Naive thymus-derived CD8-positive, alpha-beta T cell (primary cell): ENCODE measurements at regions not wholly inside any gene's neighbourhood (a gene's known extent, or its start where the extent isn't known, plus 50 kb on each side); places are given as distances from the start of the nearest gene placed in this dataset.

ENCODE experiments used
- ATAC-seq, 2 donors: fragments of 150-1000 bp; cut with Tn5 transposase in 1 of 2; sonication (Bioruptor Pico), chemical (Tn5 transposase) in 1 of 2; 1 replicate in 1 of 2; 2 replicates in 1 of 2; pipeline ENCODE4 v1.10.0; 2021; ENCODE audit warnings: mild to moderate bottlenecking in 2 of 2, moderate library complexity in 2 of 2
- POLR2A ChIA-PET: fragments of 350-600 bp; sonication (Branson Sonifier 250); formaldehyde crosslinking; loops from one replicate; lab custom pipeline; 2021; ENCODE audit warnings: antibody characterized with exemption; lab: Charles Lee
- DNase-seq, 10 donors: peaks; one replicate each; pipeline versions ENCODE4 v3.0.0 to v3.0.0-alpha.2; 2020 to 2022
- H3K27ac Mint-ChIP-seq, 10 donors: one replicate each; pipeline ENCODE4 v1.8.0; 2020 to 2022; ENCODE audit warnings: mild to moderate bottlenecking in 10 of 10, mixed read lengths in 10 of 10, moderate library complexity in 4 of 10, inconsistent platforms in 1 of 10
- H3K27me3 Mint-ChIP-seq, 5 donors: one replicate each; pipeline ENCODE4 v1.8.0; 2021 to 2022; ENCODE audit warnings: mixed read lengths in 5 of 5
- H3K36me3 Mint-ChIP-seq, 3 donors: one replicate each; pipeline ENCODE4 v1.8.0; 2020 to 2022; ENCODE audit warnings: mixed read lengths in 3 of 3, mild to moderate bottlenecking in 2 of 3, inconsistent platforms in 1 of 3
- H3K4me1 Mint-ChIP-seq, 4 donors: one replicate each; pipeline ENCODE4 v1.8.0; 2021 to 2022; ENCODE audit warnings: mixed read lengths in 4 of 4
- H3K4me3 Mint-ChIP-seq, 10 donors: one replicate each; pipeline ENCODE4 v1.8.0; 2020 to 2022; ENCODE audit warnings: mild to moderate bottlenecking in 10 of 10, mixed read lengths in 10 of 10, moderate library complexity in 6 of 10, inconsistent platforms in 1 of 10
- H3K9me3 Mint-ChIP-seq, 9 donors: one replicate each; pipeline ENCODE4 v1.8.0; 2020 to 2022; ENCODE audit warnings: mixed read lengths in 9 of 9, mild to moderate bottlenecking in 3 of 9, inconsistent platforms in 1 of 9, moderate library complexity in 1 of 9

DNA sequence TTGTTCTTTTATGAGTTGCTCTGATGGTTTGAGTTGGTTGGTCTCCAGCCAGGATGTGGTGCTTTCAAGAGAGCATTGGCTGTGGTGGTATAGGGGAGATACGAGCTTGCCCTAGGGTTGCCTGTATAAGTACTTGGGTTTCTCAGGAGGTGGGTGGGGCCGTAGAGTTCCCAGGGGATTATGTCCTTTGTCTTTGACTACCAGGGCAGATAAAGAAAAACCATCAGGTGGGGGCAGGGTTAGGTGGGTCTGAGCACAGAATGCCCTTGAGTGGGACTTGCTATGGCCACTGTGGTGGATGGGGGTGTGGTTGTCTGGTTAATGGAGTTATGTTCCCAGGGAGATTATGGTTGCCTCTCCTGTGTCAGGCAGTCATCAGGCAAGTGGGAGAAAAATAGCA, 247.9 kb upstream of the HAND2 start:
- DNase-seq (no peak), ATAC-seq (no peak)
- Mint-ChIP-seq H3K9me3 (peaks cover 4 to 29% (median 13%) of the 10 kb centered on the region in 9 donors), H3K4me1 (no peaks in the 10 kb centered on the region), H3K36me3 (peaks cover 0 to 8% (median 0%) of the 10 kb centered on the region in 3 donors), H3K27me3 (peaks cover 0 to 15% (median 4%) of the 10 kb centered on the region in 5 donors), H3K4me3 (no peak overlapping the region), H3K27ac (no peak overlapping the region)
- POLR2A ChIA-PET: no interaction called here

DNA sequence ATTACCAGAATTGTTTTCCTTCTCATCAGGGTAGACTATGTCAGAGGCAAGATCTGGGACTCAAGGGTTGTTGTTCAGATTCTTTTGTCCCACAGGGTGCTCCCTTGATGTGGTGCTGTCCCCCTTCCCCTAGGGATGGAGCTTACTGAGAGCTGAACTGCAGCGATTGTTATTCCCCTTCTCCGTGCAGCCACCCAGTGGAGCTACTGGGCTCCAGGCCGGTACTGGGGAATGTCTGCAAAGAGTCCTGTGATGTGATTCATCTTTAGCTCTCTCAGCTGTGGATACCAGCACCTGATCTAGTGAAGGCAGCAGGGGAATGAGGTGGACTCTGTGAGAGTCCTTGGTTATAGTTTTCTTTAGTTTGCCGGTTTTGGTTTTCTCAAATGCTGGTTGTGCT, 247.4 kb upstream of the HAND2 start:
- H3K27me3 Mint-ChIP-seq: peaks cover 0 to 15% (median 4%) of the 10 kb centered on the region in 5 donors
- peaks cover 0 to 8% (median 0%) of the 10 kb centered on the region in 3 donors for H3K36me3 Mint-ChIP-seq

DNA sequence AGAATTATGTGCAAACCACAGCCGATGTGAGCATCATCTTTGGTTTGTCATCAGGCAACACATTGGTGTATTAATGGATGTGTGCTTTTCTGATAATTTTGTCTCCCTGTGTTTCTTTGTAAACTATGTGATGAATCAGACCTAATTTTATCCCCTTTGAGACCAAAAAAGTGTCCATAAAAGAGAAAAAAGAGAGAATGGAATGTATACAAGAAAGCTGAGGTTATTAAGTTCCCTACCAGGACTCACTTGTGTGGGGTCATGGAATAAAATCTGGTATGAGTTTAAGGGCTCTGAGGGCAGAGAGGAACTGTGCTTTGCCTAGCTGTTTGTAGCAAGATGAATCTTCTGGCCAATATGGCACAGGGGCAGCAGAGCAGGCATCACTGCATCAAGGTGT, 239.5 kb upstream of the HAND2 start:
- Mint-ChIP-seq H3K4me3 (no peak overlapping the region), H3K4me1 (no peaks in the 10 kb centered on the region)
- POLR2A ChIA-PET: no interaction called here

More for the DNA sequence above, 247.4 kb upstream of the HAND2 start:
- ATAC-seq (no peak), DNase-seq (no peak)
- no peaks in the 10 kb centered on the region for H3K4me1 Mint-ChIP-seq
- H3K4me3 Mint-ChIP-seq: no peak overlapping the region
- POLR2A ChIA-PET: no interaction called here
- no peak overlapping the region for H3K27ac Mint-ChIP-seq
- peaks cover 4 to 34% (median 14%) of the 10 kb centered on the region in 9 donors for H3K9me3 Mint-ChIP-seq

DNA sequence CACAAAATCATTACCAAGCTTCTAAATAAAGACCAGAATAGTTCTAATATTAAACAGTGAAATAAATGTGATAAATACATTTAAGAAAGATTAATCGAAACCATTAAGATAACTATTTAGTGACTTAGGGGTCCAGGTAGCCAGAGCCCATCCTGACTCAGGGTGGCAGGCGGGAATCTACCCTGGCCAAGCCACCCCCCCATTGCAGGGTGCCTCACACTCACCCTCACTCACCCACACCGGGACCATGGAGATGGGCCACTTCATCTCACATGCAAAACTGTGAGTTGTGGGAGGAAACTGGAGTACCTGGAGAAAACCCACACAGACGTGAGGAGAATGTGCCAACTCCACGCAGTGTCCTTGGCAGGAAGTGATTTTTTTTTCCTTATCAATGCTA, 237.6 kb upstream of the HAND2 start:
- no peak for ATAC-seq
- Mint-ChIP-seq H3K4me3 (no peak overlapping the region), H3K27ac (peak overlapping the region in 1 of 10 donors; percentile 65), H3K27me3 (peaks cover 0 to 4% (median 0%) of the 10 kb centered on the region in 5 donors), H3K4me1 (no peaks in the 10 kb centered on the region), H3K36me3 (no peaks in the 10 kb centered on the region), H3K9me3 (peaks cover 0 to 7% (median 2%) of the 10 kb centered on the region in 9 donors)
- no peak for DNase-seq
- POLR2A ChIA-PET: no interaction called here

More for the DNA sequence above, 239.5 kb upstream of the HAND2 start:
- no peaks in the 10 kb centered on the region for H3K36me3 Mint-ChIP-seq
- no peak overlapping the region for H3K27ac Mint-ChIP-seq
- H3K9me3 Mint-ChIP-seq: peaks cover 0 to 10% (median 4%) of the 10 kb centered on the region in 9 donors
- H3K27me3 Mint-ChIP-seq: peaks cover 0 to 1% (median 0%) of the 10 kb centered on the region in 5 donors
- DNase-seq: no peak
- ATAC-seq: no peak

DNA sequence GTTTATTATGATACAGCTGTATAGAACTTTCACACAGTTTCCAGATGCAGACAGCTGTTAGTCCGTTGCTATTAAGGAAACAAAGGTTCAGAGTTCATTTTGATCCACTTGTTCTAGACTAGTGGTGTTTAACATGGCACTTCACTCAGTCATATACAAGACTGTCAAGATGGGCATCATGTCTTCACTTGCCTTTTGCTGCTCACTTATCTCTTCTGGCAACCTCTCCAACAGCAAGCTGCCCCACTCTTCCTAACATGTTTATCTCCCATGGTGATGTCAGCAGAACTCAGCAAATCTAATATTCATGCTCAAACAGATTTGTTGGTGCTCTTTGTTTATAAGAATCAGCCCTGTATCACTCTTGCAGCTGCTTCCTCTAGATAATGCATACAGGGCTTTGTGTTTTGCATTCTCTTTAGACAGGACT, 236.2 kb upstream of the HAND2 start:
- H3K36me3 Mint-ChIP-seq: no peaks in the 10 kb centered on the region
- POLR2A ChIA-PET: no interaction called here
- H3K4me1 Mint-ChIP-seq: peaks cover 0 to 3% (median 0%) of the 10 kb centered on the region in 4 donors
- DNase-seq (no peak), ATAC-seq (no peak)
- H3K4me3 Mint-ChIP-seq: no peak overlapping the region
- peaks cover 0 to 11% (median 0%) of the 10 kb centered on the region in 9 donors for H3K9me3 Mint-ChIP-seq
- no peak overlapping the region for H3K27ac Mint-ChIP-seq
- H3K27me3 Mint-ChIP-seq: peaks cover 4 to 11% (median 5%) of the 10 kb centered on the region in 5 donors

- Mint-ChIP-seq H3K27ac (no peak overlapping the region), H3K36me3 (no peaks in the 10 kb centered on the region), H3K9me3 (peaks cover 0 to 11% (median 0%) of the 10 kb centered on the region in 9 donors), H3K4me1 (peaks cover 0 to 3% (median 0%) of the 10 kb centered on the region in 4 donors), H3K4me3 (no peak overlapping the region), H3K27me3 (peaks cover 4 to 11% (median 5%) of the 10 kb centered on the region in 5 donors)
- DNase-seq (no peak), ATAC-seq (no peak)
- POLR2A ChIA-PET: no interaction called here
These were observed 235.7 kb upstream of the HAND2 start for GRCh38 chr4:173765751-173766150.

DNA sequence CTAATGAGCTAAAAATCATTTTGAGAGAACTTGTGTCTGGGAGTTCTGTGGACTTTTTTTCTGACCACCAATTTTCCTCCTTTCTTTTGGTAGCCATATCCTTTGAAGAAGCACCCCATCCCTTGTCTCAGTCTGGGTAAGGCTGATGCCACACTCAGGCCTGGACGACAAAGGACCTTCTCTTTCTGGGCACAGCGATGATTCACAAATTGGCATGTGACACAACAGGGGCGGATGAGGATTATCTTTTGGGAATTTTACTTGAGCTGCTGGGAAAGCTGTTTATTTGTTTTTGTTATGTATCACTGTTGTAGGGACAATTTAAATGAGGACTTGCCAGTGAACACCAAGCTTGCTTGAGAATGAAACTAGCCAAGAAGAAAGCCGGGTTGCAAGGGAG, 233.4 kb upstream of the HAND2 start:
- Mint-ChIP-seq H3K4me1 (peaks cover 0 to 3% (median 0%) of the 10 kb centered on the region in 4 donors), H3K27me3 (peaks cover 4 to 11% (median 5%) of the 10 kb centered on the region in 5 donors), H3K9me3 (peaks cover 0 to 4% (median 0%) of the 10 kb centered on the region in 9 donors), H3K36me3 (no peaks in the 10 kb centered on the region), H3K27ac (no peak overlapping the region), H3K4me3 (no peak overlapping the region)
- no peak for DNase-seq
- no peak for ATAC-seq
- POLR2A ChIA-PET: no interaction called here

DNA sequence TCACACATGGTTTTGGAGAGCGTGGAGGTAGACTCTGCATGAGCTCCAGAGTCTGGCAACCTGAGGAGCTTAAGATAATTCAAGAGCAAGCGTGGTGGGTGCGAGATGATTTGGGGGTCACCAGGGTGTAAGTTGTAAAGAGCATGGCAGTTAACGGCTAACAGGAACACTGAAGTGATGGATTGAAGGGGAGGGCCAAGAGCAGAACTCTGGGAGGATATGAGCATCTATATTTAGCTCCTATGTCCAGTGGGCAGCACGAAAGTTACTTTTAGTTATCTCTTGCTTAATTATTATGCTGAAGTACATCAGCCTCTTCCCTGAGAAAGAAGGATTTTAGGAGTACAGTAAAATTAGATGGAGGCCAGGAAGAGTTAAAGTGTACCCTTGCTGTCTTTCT, 231.9 kb upstream of the HAND2 start:
- ATAC-seq (no peak), DNase-seq (no peak)
- H3K27ac Mint-ChIP-seq: no peak overlapping the region
- peaks cover 0 to 3% (median 0%) of the 10 kb centered on the region in 4 donors for H3K4me1 Mint-ChIP-seq
- H3K4me3 Mint-ChIP-seq: no peak overlapping the region
- H3K27me3 Mint-ChIP-seq: peaks cover 4 to 11% (median 5%) of the 10 kb centered on the region in 5 donors
- peaks cover 0 to 4% (median 0%) of the 10 kb centered on the region in 9 donors for H3K9me3 Mint-ChIP-seq
- POLR2A ChIA-PET: no interaction called here
- no peaks in the 10 kb centered on the region for H3K36me3 Mint-ChIP-seq

DNA sequence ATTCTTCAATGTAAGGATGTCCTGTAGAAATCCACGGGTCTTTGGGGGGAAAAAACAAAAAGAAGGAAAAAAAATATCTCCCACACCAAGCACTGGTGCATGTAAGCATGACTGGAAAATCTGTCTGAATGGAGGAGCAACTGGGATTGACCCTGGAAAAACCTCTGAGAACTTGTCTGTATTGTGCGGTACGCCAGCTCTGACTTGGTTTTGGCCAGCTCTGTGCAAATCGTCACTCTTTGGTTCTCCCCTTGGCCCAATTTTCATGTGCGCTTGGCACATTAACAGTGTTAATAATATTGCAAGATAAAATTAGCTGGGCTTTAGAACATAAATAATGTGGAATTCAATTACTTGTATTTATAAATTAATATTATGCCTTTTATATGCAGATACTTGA, 231.2 kb upstream of the HAND2 start:
- no peak overlapping the region for H3K27ac Mint-ChIP-seq
- peaks cover 0 to 3% (median 0%) of the 10 kb centered on the region in 4 donors for H3K4me1 Mint-ChIP-seq
- DNase-seq (no peak), ATAC-seq (no peak)
- peaks cover 0 to 4% (median 0%) of the 10 kb centered on the region in 9 donors for H3K9me3 Mint-ChIP-seq
- POLR2A ChIA-PET: no interaction called here
- H3K36me3 Mint-ChIP-seq: no peaks in the 10 kb centered on the region
- peaks cover 4 to 11% (median 5%) of the 10 kb centered on the region in 5 donors for H3K27me3 Mint-ChIP-seq
- no peak overlapping the region for H3K4me3 Mint-ChIP-seq

DNA sequence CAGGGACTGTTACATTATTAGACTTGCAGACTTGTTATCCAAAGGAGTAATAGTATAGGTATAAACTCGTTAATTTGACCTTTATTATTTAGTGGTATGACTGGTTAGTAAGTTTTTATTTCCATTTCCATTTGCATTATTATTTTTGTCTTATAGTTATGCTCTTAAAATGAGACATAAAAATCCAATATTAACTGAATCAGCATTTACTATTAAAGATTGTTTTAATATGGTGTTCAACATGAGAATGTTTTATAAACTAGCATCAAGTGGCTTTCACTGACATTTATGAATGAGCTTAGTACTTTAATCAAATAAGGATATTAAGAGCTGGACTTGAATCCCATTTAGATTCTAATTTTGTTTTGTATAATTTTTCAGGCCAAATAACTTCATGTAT, 228.1 kb upstream of the HAND2 start:
- Mint-ChIP-seq H3K9me3 (peaks cover 0 to 4% (median 0%) of the 10 kb centered on the region in 9 donors), H3K27me3 (peaks cover 4 to 11% (median 5%) of the 10 kb centered on the region in 5 donors), H3K4me1 (peaks cover 0 to 3% (median 0%) of the 10 kb centered on the region in 4 donors), H3K36me3 (no peaks in the 10 kb centered on the region), H3K27ac (no peak overlapping the region), H3K4me3 (no peak overlapping the region)
- DNase-seq (no peak), ATAC-seq (no peak)
- POLR2A ChIA-PET: no interaction called here

DNA sequence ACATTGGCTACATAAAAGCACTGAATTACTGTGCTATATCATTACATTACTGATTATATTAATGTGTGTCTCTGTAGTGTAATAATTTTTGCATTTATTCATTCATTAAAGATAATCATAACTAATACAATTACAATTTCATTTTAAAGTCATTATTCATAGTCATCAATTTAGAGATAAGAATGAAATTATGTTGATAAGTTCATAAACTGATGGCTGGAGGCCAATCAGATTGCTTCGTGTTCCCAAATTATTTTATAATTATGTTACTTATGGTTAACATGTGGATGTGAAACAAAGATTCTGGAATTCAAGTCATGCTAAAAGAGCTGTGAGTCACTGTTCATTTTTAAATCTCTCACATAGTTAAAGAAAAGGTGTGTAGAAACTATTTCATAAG, 223.4 kb upstream of the HAND2 start:
- POLR2A ChIA-PET: no interaction called here
- Mint-ChIP-seq H3K27me3 (peaks cover 0 to 11% (median 0%) of the 10 kb centered on the region in 5 donors), H3K27ac (no peak overlapping the region), H3K9me3 (no peaks in the 10 kb centered on the region), H3K4me3 (no peak overlapping the region), H3K36me3 (no peaks in the 10 kb centered on the region), H3K4me1 (no peaks in the 10 kb centered on the region)
- DNase-seq (no peak), ATAC-seq (no peak)

GRCh38 chr4:173752610-173753230, 222.7 kb upstream of the HAND2 start:
- H3K27me3 Mint-ChIP-seq: peaks cover 0 to 11% (median 0%) of the 10 kb centered on the region in 5 donors
- H3K4me3 Mint-ChIP-seq: no peak overlapping the region
- H3K36me3 Mint-ChIP-seq: no peaks in the 10 kb centered on the region
- ATAC-seq (no peak), DNase-seq (no peak)
- POLR2A ChIA-PET: no interaction called here
- H3K9me3 Mint-ChIP-seq: no peaks in the 10 kb centered on the region
- H3K27ac Mint-ChIP-seq: no peak overlapping the region
- H3K4me1 Mint-ChIP-seq: no peaks in the 10 kb centered on the region

GRCh38 chr4:173748353-173748752, 218.3 kb upstream of the HAND2 start:
- H3K27ac Mint-ChIP-seq: no peak overlapping the region
- no peak overlapping the region for H3K4me3 Mint-ChIP-seq
- peaks cover 0 to 11% (median 3%) of the 10 kb centered on the region in 5 donors for H3K27me3 Mint-ChIP-seq
- no peaks in the 10 kb centered on the region for H3K4me1 Mint-ChIP-seq
- DNase-seq (no peak), ATAC-seq (no peak)
- no peaks in the 10 kb centered on the region for H3K36me3 Mint-ChIP-seq
- H3K9me3 Mint-ChIP-seq: peaks cover 0 to 5% (median 0%) of the 10 kb centered on the region in 9 donors
- POLR2A ChIA-PET: no interaction called here
